Kidney (tissue), 13 donors: ENCODE measurements at regions not wholly inside any gene's neighbourhood (a gene's known extent, or its start where the extent isn't known, plus 50 kb on each side); places are given as distances from the start of the nearest gene placed in this dataset.

Experiments used
- DNase-seq, 5 donors: peaks; one replicate each; pipeline ENCODE4 v3.0.0-alpha.2; 2013 to 2020
- FAIRE-seq: peaks from 2 replicates; lab custom pipeline; 2012; peaks lifted over from hg19 to GRCh38; lab: Jason Lieb, UNC
- H3K27ac ChIP-seq, 2 donors: one replicate each; pipeline ENCODE4 v1.7.0; 2013; ENCODE audit warnings: low read depth in 2 of 2, low read length in 2 of 2, inconsistent platforms in 1 of 2
- H3K27me3 ChIP-seq: one replicate; pipeline ENCODE4 v1.7.1; 2013; ENCODE audit warnings: low read length, inconsistent platforms; ENCODE audit not compliant: control insufficient read depth, insufficient read depth
- H3K36me3 ChIP-seq, 3 donors: one replicate each; pipeline versions ENCODE4 v1.7.0 to v1.7.1; 2013; ENCODE audit warnings: low read length in 3 of 3, control low read depth in 1 of 3, inconsistent platforms in 1 of 3; ENCODE audit not compliant: insufficient read depth in 3 of 3, control insufficient read depth in 2 of 3
- H3K4me1 ChIP-seq, 3 donors: one replicate each; pipeline versions ENCODE4 v1.7.0 to v1.7.1; 2013; ENCODE audit warnings: low read length in 3 of 3, inconsistent platforms in 1 of 3, low read depth in 1 of 3; ENCODE audit not compliant: control insufficient read depth in 2 of 3, insufficient read depth in 2 of 3
- H3K4me3 ChIP-seq, 3 donors: one replicate each; pipeline versions ENCODE4 v1.7.0 to v1.8.1; 2013; ENCODE audit warnings: low read length in 3 of 3, control low read depth in 1 of 3, inconsistent platforms in 1 of 3
- H3K9ac ChIP-seq, 3 donors: one replicate each; pipeline versions ENCODE4 v1.7.0 to v1.7.1; 2013; ENCODE audit warnings: low read length in 3 of 3, control low read depth in 1 of 3, inconsistent platforms in 1 of 3
- H3K9me3 ChIP-seq, 3 donors: one replicate each; pipeline versions ENCODE4 v1.7.0 to v1.7.1; 2013; ENCODE audit warnings: low read length in 3 of 3, control low read depth in 1 of 3, inconsistent platforms in 1 of 3; ENCODE audit not compliant: control insufficient read depth in 2 of 3, insufficient read depth in 1 of 3
- intact Hi-C: fragments of 100-400 bp; cut with DNase I; formaldehyde crosslinking; loops from one replicate; pipeline ENCODE4 v1.11.1; 2022
- TF ChIP-seq, protein P1 (sequence below): IDR thresholded peaks from 3 replicates; pipeline ENCODE4 v1.5.1; 2012; ENCODE audit warnings: mild to moderate bottlenecking, moderate library complexity, borderline replicate concordance; ENCODE audit not compliant: insufficient read depth; ENCODE audit errors: extremely low read depth
- donor health status: control.
- donor health status: control.
- donor health status: control.
- donor health status: control.
- donor health status: control.
- donor health status: DM: yes; HTN: yes; CAD: no.
- donor health status: Normal renal cell carcinoma (clear cell type).

DNA sequence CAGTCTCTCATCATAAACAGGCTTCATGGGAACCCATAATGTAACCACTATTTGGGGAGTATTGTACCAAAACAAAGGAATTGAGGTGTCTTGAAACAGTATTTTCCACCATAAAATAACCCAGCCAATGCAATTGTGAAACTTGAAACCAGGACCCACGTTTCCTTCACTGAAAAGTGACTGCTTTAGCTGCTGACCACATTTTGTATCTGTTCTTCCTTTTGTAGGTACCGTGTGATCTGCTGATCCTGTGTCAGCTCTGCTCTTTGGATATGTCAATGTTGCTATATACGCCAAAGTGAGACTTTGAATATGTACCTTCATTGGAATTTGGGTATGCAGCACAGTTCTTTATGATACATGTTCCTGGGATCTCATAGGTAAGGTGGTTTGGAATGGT is 95.1 kb upstream of the CNTN1 start:
- H3K9ac ChIP-seq: no peak overlapping the region
- no peaks in the 10 kb centered on the region for H3K36me3 ChIP-seq
- H3K4me3 ChIP-seq: no peak overlapping the region
- H3K27me3 ChIP-seq: no peaks in the 10 kb centered on the region
- TF ChIP-seq, protein P1, sequence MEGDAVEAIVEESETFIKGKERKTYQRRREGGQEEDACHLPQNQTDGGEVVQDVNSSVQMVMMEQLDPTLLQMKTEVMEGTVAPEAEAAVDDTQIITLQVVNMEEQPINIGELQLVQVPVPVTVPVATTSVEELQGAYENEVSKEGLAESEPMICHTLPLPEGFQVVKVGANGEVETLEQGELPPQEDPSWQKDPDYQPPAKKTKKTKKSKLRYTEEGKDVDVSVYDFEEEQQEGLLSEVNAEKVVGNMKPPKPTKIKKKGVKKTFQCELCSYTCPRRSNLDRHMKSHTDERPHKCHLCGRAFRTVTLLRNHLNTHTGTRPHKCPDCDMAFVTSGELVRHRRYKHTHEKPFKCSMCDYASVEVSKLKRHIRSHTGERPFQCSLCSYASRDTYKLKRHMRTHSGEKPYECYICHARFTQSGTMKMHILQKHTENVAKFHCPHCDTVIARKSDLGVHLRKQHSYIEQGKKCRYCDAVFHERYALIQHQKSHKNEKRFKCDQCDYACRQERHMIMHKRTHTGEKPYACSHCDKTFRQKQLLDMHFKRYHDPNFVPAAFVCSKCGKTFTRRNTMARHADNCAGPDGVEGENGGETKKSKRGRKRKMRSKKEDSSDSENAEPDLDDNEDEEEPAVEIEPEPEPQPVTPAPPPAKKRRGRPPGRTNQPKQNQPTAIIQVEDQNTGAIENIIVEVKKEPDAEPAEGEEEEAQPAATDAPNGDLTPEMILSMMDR: no peak
- DNase-seq (no peak), FAIRE-seq (no peak)
- no peak overlapping the region for H3K27ac ChIP-seq
- intact Hi-C loops: no loop called here
- no peaks in the 10 kb centered on the region for H3K4me1 ChIP-seq
- no peaks in the 10 kb centered on the region for H3K9me3 ChIP-seq

DNA sequence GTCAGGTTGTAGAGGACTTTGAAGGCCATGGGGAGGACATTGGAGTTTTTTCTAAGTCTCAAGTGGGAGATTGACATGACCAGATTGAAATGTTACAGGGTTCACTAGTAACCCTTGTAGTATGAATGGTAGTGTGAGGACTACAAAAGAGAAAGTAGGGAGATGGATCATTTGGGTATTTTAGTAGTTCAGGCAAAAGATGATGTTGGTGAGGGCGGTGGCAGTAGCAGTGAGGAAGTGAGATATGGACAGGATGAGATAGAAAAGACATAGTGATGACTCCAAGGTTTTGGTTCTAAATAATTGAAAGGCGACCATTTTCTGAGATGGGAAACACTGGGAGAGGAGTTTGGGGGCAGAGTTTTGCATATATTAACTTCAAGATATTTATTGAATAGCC is 94.2 kb upstream of the CNTN1 start:
- TF ChIP-seq, protein P1: no peak
- H3K27me3 ChIP-seq: no peaks in the 10 kb centered on the region
- no peak overlapping the region for H3K27ac ChIP-seq
- no peak for FAIRE-seq
- intact Hi-C loops: no loop called here
- H3K36me3 ChIP-seq: no peaks in the 10 kb centered on the region
- no peaks in the 10 kb centered on the region for H3K9me3 ChIP-seq
- no peaks in the 10 kb centered on the region for H3K4me1 ChIP-seq
- DNase-seq: no peak
- no peak overlapping the region for H3K4me3 ChIP-seq
- H3K9ac ChIP-seq: no peak overlapping the region

DNA sequence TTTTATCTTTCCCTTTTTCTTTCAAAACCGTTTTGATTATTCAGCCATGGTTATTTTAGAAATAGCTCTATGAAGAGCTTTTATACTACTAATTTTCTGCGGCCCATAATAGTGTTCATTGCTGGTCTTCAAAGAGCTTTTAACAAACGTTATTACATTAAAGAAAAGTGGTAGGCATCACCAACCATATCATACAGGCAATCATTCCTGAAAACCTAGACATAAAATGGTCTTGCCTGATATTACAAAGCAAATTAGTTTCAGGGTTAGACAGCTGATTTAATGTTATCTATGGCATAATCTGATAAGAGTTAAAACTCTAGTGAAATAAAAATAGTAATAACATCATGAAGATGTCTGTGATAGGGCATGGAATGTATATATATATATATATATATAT is 89.7 kb upstream of the CNTN1 start:
- Histone ChIP-seq H3K27ac (no peak overlapping the region), H3K9me3 (peaks cover 0 to 4% (median 0%) of the 10 kb centered on the region in 3 donors), H3K27me3 (no peaks in the 10 kb centered on the region), H3K9ac (no peak overlapping the region), H3K36me3 (no peaks in the 10 kb centered on the region), H3K4me1 (no peaks in the 10 kb centered on the region), H3K4me3 (no peak overlapping the region)
- FAIRE-seq: no peak
- intact Hi-C loops: no loop called here
- TF ChIP-seq, protein P1: no peak
- DNase-seq: no peak

DNA sequence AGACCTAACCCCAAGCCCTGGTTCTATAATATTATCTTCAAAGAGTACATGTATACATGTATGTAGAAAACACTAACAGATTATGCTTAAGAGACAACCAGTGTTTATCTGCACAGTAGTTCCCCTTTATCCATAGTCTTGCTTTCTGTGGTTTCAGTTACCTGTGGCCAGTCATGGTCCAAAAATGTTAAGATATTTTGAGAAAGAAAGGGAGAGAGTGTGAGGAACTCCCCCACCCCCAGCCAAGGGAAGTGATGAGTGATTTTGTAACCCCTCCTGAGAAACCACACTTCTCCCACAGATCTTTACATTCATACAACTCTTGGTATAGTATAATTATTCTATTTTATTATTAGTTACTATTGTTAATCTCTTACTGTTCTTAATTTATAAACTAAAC is 77.3 kb upstream of the CNTN1 start:
- H3K36me3 ChIP-seq: no peaks in the 10 kb centered on the region
- FAIRE-seq (no peak), DNase-seq (no peak)
- intact Hi-C loops: no loop called here
- TF ChIP-seq, protein P1: no peak
- no peak overlapping the region for H3K9ac ChIP-seq
- no peak overlapping the region for H3K27ac ChIP-seq
- H3K4me3 ChIP-seq: no peak overlapping the region
- no peaks in the 10 kb centered on the region for H3K9me3 ChIP-seq
- no peaks in the 10 kb centered on the region for H3K27me3 ChIP-seq
- H3K4me1 ChIP-seq: no peaks in the 10 kb centered on the region
